A673 (cell line): ENCODE measurements at regions not wholly inside any gene's neighbourhood (a gene's known extent, or its start where the extent isn't known, plus 50 kb on each side); places are given as distances from the start of the nearest gene placed in this dataset.

Experiments
- BruUV-seq: library from RNA; stranded (reverse); fragments of 400-500 nt; replicated peaks from 2 replicates; lab custom pipeline; 2021; lab: Mats Ljungman, UMichigan
- CTCF ChIA-PET: fragments of 300-600 bp; sonication (Branson Sonifier 250); formaldehyde crosslinking; loops from one replicate; lab custom pipeline; 2022; ENCODE audit warnings: antibody characterized with exemption; lab: Charles Lee
- POLR2A ChIA-PET: fragments of 300-600 bp; sonication (Branson Sonifier 250); formaldehyde crosslinking; loops from one replicate; lab custom pipeline; 2022; ENCODE audit warnings: antibody characterized with exemption; ENCODE audit not compliant: low non-redundant PET; lab: Charles Lee
- DNase-seq: peaks from one replicate; pipeline ENCODE4 v3.0.0-alpha.2; 2015; ENCODE audit warnings: low spot score
- H3K27ac ChIP-seq: fragments of 200-600 bp; sonication (generic); 2 replicates; pipeline ENCODE4 v1.5.1; 2016; ENCODE audit warnings: mixed run types, low read depth, mild to moderate bottlenecking, mixed read lengths, antibody characterized with exemption, low read length; ENCODE audit not compliant: poor library complexity, severe bottlenecking
- H3K27me3 ChIP-seq: fragments of 200-600 bp; sonication (generic); replicated peaks from 2 replicates; pipeline ENCODE4 v1.6.1; 2017; ENCODE audit warnings: mixed run types, low read depth, mild to moderate bottlenecking, mixed read lengths, antibody characterized with exemption, low read length; ENCODE audit not compliant: insufficient read depth, poor library complexity
- H3K36me3 ChIP-seq: fragments of 200-600 bp; sonication (generic); 2 replicates; pipeline ENCODE4 v1.6.1; 2016; ENCODE audit warnings: mixed run types, mild to moderate bottlenecking, mixed read lengths, antibody characterized with exemption, low read length; ENCODE audit not compliant: insufficient read depth, poor library complexity, severe bottlenecking
- H3K4me1 ChIP-seq: fragments of 200-600 bp; sonication (generic); 2 replicates; pipeline ENCODE4 v1.6.1; 2017; ENCODE audit warnings: mixed run types, mild to moderate bottlenecking, mixed read lengths, antibody characterized with exemption, low read length; ENCODE audit not compliant: insufficient read depth, poor library complexity, severe bottlenecking
- H3K4me3 ChIP-seq: fragments of 200-600 bp; sonication (generic); 2 replicates; pipeline ENCODE4 v1.5.1; 2016; ENCODE audit warnings: low read depth, mixed run types, mild to moderate bottlenecking, mixed read lengths, low read length; ENCODE audit not compliant: poor library complexity, severe bottlenecking
- H3K9me3 ChIP-seq: fragments of 200-600 bp; sonication (generic); 2 replicates; pipeline ENCODE4 v1.6.1; 2016; ENCODE audit warnings: mixed run types, low read depth, mild to moderate bottlenecking, mixed read lengths, antibody characterized with exemption, low read length; ENCODE audit not compliant: poor library complexity, severe bottlenecking
- EZH2 ChIP-seq: fragments of 200-600 bp; sonication (generic); IDR thresholded peaks from 2 replicates; pipeline ENCODE4 v1.6.1; 2017; ENCODE audit warnings: borderline replicate concordance, low read depth, mild to moderate bottlenecking, mixed read lengths, antibody characterized with exemption, low read length; ENCODE audit not compliant: poor library complexity, severe bottlenecking
- intact Hi-C: fragments of 100-400 bp; cut with micrococcal nuclease; formaldehyde crosslinking; loops from one replicate; pipeline ENCODE4 v1.10.0; 2022; ENCODE audit not compliant: unreplicated experiment
- TF ChIP-seq, protein P1 (sequence below): fragments of 300-800, 200-600 bp; sonication (generic); conservative IDR thresholded peaks from 2 replicates; pipeline ENCODE4 v1.5.1; 2017; ENCODE audit warnings: low read depth, mild to moderate bottlenecking, antibody characterized with exemption, low read length, moderate library complexity, mixed read lengths

DNA sequence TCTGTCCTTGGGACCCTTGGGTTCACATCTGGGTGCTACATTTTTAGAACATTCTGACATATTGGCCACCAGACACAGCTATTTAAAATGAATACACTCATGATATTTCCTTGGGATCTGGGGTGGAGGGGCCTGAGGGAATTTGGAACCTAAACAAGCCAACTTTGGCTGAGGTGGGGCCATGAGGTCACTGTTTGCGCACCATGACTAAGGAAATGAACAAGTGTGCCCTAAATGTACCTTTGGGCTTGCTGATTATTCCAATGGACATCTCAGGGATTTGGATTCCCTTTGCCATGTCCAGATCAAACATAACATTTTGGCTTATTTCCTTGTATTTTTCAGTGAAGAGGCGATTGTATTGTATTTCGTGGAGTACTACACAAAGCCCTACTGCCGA lies 80.5 kb upstream of the SEC11C start:
- ChIA-PET CTCF (interaction anchor here (1.1 kb wide), 1 partner anchor 291 kb away, joined by 4 read pairs; no protein-coding TSS in a partner anchor), POLR2A (interaction anchor here (0.6 kb wide), 1 partner anchor 91 kb away, joined by 3 read pairs; no protein-coding TSS in a partner anchor)
- DNase-seq, result no peak
- intact Hi-C loops, result loop anchor here (5.0 kb wide), 1 partner anchor 192 kb away; no protein-coding TSS in a partner anchor
- Histone ChIP-seq H3K4me3 (no peak overlapping the region), H3K27ac (no peak overlapping the region), H3K27me3 (no peaks in the 10 kb centered on the region), H3K4me1 (peaks cover 42% of the 10 kb centered on the region), H3K9me3 (no peaks in the 10 kb centered on the region), H3K36me3 (no peaks in the 10 kb centered on the region)
- TF ChIP-seq EZH2, result no peak
- no TSS peak for BruUV-seq

DNA sequence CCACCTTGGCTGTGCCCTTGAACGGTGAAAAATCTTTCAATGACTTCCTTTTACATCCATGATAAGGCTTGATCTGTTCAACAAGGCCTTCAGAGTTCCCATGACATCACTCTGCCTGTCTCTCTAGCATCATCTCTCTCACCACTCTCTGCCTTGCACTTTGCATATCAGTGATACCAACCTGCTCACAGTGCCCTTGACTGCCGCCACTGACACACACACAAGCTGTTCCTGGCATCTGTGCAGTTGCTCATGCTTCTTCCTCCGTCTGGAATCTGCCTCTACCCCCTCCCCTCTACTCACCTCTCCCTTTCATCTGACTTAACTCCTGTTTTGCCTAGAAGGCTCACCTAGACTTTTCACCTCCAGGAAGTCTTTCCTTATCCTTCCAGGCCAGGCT lies 79.1 kb upstream of the SEC11C start:
- intact Hi-C loops, result no loop called here
- Histone ChIP-seq H3K4me3 (no peak overlapping the region), H3K27me3 (no peaks in the 10 kb centered on the region), H3K4me1 (peaks cover 28% of the 10 kb centered on the region), H3K9me3 (no peaks in the 10 kb centered on the region), H3K27ac (no peak overlapping the region), H3K36me3 (no peaks in the 10 kb centered on the region)
- no peak for DNase-seq
- POLR2A ChIA-PET, result no interaction called here
- no TSS peak for BruUV-seq
- TF ChIP-seq, protein P1, sequence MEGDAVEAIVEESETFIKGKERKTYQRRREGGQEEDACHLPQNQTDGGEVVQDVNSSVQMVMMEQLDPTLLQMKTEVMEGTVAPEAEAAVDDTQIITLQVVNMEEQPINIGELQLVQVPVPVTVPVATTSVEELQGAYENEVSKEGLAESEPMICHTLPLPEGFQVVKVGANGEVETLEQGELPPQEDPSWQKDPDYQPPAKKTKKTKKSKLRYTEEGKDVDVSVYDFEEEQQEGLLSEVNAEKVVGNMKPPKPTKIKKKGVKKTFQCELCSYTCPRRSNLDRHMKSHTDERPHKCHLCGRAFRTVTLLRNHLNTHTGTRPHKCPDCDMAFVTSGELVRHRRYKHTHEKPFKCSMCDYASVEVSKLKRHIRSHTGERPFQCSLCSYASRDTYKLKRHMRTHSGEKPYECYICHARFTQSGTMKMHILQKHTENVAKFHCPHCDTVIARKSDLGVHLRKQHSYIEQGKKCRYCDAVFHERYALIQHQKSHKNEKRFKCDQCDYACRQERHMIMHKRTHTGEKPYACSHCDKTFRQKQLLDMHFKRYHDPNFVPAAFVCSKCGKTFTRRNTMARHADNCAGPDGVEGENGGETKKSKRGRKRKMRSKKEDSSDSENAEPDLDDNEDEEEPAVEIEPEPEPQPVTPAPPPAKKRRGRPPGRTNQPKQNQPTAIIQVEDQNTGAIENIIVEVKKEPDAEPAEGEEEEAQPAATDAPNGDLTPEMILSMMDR, result no peak
- no peak for TF ChIP-seq EZH2
- CTCF ChIA-PET, result no interaction called here

DNA sequence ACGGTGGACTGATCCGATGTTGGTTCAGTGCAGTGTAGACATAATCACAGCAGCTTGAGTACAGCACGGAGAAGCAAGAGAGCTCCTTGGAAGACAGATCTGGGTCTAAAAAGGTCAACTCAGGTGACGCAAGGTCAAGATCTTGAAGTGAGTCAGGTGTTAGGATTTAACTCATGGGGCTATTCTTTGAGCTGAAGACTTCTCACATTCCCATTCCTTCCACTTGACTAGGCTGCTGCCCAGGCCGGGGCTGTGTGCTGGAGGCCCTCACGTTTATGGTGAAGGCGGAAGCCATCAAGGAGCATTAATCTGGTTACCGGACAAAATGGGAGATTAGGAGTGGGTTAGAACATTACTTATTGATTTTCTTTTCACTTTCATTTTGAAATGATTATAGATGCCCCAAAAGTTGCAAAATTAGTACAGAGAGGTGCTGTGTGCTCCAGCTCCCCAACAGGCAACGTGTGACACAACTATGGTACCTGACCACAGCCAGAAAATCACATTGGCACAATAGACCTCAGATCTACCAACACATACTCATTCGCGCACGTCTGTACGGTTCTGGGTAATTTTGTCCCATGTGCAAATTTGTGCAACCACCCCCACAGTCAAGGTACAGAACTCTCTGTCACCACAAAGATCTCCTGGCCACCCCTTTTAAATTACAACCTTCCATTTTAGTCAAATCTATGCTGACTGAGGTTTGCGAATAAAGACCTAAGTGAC lies 77.6 kb upstream of the SEC11C start:
- no peaks in the 10 kb centered on the region for H3K27me3 ChIP-seq
- CTCF ChIA-PET, result no interaction called here
- BruUV-seq, result no TSS peak
- H3K36me3 ChIP-seq, result no peaks in the 10 kb centered on the region
- intact Hi-C loops, result no loop called here
- H3K27ac ChIP-seq, result no peak overlapping the region
- POLR2A ChIA-PET, result no interaction called here
- TF ChIP-seq, protein P1, result no peak
- no peak for TF ChIP-seq EZH2
- no peak overlapping the region for H3K4me3 ChIP-seq
- H3K9me3 ChIP-seq, result no peaks in the 10 kb centered on the region
- no peak for DNase-seq
- H3K4me1 ChIP-seq, result peaks cover 14% of the 10 kb centered on the region
